ENCODE measurements at regions not wholly inside any gene's neighbourhood (a gene's known extent, or its start where the extent isn't known, plus 50 kb on each side); places are given as distances from the start of the nearest gene placed in this dataset.

DNA sequence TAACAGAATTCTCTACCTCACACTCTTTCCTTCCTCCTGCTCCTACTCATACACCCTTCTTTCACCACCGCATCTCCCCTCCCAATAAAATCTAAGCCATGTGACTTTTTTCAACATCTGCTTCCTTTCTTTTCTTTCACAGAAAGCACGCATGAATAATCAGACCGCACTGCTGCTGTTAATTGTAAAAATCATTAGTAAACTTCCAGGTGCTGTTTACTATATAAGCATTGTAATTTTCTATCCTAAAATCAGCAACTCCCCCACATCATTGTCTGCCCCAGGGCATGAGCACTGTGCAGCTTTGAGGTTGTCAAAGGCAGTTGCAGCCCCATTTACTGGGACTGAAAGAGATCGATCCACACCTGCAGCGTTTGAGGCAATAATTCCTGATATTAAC lies 782.6 kb upstream of the ID2 start:
- no peaks in the 10 kb centered on the region for H3K4me1 ChIP-seq (ENCODE audit: control insufficient read depth in 2 of 2, insufficient read depth in 2 of 2, low read length in 2 of 2)
- H3K27ac ChIP-seq (ENCODE audit: low read depth in 2 of 2, low read length in 2 of 2), result no peak overlapping the region
- no peaks in the 10 kb centered on the region for H3K36me3 ChIP-seq (ENCODE audit: control insufficient read depth in 2 of 2, insufficient read depth in 2 of 2, low read length in 2 of 2)
- no peaks in the 10 kb centered on the region for H3K9me3 ChIP-seq (ENCODE audit: control insufficient read depth in 2 of 2, low read length in 2 of 2)
- no peaks in the 10 kb centered on the region for H3K27me3 ChIP-seq (ENCODE audit: control insufficient read depth in 2 of 2, insufficient read depth in 2 of 2, low read length in 2 of 2)
- no peak overlapping the region for H3K4me3 ChIP-seq (ENCODE audit: low read length in 2 of 2)
- H3K9ac ChIP-seq (ENCODE audit: low read depth in 1 of 2, low read length in 2 of 2), result no peak overlapping the region

DNA sequence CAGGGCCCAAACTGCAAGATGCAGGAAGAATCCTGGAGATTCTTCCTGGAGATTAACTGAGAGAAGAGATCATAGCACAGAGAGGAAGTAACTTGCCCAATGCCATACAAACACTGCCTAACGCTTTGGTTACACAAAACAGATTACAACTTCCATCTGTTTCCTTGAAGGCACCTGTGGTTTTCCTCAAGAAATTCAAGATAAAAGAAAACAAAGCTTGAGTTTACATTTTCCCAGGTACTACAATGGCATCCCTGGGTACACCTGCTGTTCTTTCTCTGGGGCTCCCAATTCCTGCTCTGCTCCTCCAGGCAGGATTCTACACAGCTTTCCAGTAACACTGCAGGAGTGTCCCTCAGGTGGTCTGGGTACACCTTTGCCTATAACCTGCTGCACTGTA lies 781.9 kb upstream of the ID2 start:
- Histone ChIP-seq H3K36me3 (ENCODE audit: control insufficient read depth in 2 of 2, insufficient read depth in 2 of 2, low read length in 2 of 2) (no peaks in the 10 kb centered on the region), H3K27me3 (ENCODE audit: control insufficient read depth in 2 of 2, insufficient read depth in 2 of 2, low read length in 2 of 2) (no peaks in the 10 kb centered on the region), H3K4me1 (ENCODE audit: control insufficient read depth in 2 of 2, insufficient read depth in 2 of 2, low read length in 2 of 2) (no peaks in the 10 kb centered on the region), H3K9me3 (ENCODE audit: control insufficient read depth in 2 of 2, low read length in 2 of 2) (no peaks in the 10 kb centered on the region), H3K4me3 (ENCODE audit: low read length in 2 of 2) (no peak overlapping the region), H3K27ac (ENCODE audit: low read depth in 2 of 2, low read length in 2 of 2) (no peak overlapping the region), H3K9ac (ENCODE audit: low read depth in 1 of 2, low read length in 2 of 2) (no peak overlapping the region)

DNA sequence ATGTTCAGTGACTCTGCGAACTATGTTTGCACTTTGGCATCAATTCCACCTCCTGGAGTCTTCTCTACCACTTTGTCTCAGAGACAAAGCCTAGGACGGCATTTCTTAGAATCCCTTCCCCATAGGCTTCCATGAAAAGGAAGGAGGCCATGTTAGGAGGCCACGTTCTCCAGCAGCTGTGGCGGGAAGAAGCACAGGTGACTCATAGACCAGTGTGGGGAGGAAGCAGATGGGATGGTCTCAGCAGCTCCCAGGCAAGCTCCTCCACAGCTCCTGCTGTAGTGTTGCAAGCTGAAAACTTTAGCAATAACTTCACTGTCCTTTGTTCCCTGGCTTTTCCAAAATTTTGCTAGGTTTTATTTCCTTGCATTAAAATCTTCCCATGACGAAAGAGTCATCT lies 781.3 kb upstream of the ID2 start:
- no peaks in the 10 kb centered on the region for H3K9me3 ChIP-seq (ENCODE audit: control insufficient read depth in 2 of 2, low read length in 2 of 2)
- H3K9ac ChIP-seq (ENCODE audit: low read depth in 1 of 2, low read length in 2 of 2), result no peak overlapping the region
- no peaks in the 10 kb centered on the region for H3K4me1 ChIP-seq (ENCODE audit: control insufficient read depth in 2 of 2, insufficient read depth in 2 of 2, low read length in 2 of 2)
- H3K27me3 ChIP-seq (ENCODE audit: control insufficient read depth in 2 of 2, insufficient read depth in 2 of 2, low read length in 2 of 2), result no peaks in the 10 kb centered on the region
- H3K4me3 ChIP-seq (ENCODE audit: low read length in 2 of 2), result no peak overlapping the region
- H3K36me3 ChIP-seq (ENCODE audit: control insufficient read depth in 2 of 2, insufficient read depth in 2 of 2, low read length in 2 of 2), result no peaks in the 10 kb centered on the region
- H3K27ac ChIP-seq (ENCODE audit: low read depth in 2 of 2, low read length in 2 of 2), result no peak overlapping the region

DNA sequence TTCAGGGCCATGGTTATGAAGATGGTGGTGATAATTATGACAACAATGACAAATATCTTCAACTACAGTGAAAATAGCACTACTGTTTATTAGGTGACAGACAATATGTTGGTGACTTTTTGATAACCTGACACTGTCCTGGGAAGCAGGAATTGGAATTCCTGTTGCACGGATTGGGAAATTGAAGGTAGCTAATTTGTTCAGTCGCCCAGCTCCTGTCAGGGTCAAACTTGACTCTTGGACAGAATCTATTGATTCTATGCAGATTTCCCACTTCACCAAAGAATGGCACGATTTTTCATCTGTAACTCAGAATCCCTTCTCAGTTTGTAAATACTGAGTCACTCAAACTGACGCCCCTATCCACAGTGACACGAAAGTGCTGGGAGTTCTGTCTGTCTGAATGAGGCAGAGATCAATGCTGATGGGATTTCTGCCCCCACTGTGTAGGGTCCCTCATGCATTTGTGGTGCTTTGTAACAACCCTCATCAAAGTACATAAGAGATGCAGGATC lies 779.5 kb upstream of the ID2 start:
- no peaks in the 10 kb centered on the region for H3K36me3 ChIP-seq (ENCODE audit: control insufficient read depth in 2 of 2, insufficient read depth in 2 of 2, low read length in 2 of 2)
- H3K27me3 ChIP-seq (ENCODE audit: control insufficient read depth in 2 of 2, insufficient read depth in 2 of 2, low read length in 2 of 2), result no peaks in the 10 kb centered on the region

DNA sequence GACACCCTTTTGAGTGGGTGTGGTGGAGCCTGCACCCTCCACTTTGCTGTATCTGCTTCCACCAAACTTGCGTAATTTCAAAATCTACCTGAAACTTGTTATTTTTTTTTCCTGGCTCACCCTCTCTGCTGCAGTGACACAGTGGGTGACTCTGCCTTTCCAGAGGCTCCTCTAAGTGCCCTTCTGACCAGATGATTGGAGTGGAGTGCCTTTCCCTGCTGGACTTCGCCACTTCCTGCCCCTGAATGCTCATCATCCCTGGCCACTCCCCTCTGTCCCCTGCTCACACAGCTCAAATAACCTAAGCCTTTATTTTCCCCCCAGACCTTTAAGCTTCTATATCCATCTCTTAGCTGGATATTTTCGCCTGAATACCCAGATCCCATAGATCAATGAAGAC lies 777.5 kb upstream of the ID2 start:
- Histone ChIP-seq H3K9ac (ENCODE audit: low read depth in 1 of 2, low read length in 2 of 2) (no peak overlapping the region), H3K27me3 (ENCODE audit: control insufficient read depth in 2 of 2, insufficient read depth in 2 of 2, low read length in 2 of 2) (no peaks in the 10 kb centered on the region), H3K27ac (ENCODE audit: low read depth in 2 of 2, low read length in 2 of 2) (no peak overlapping the region), H3K4me1 (ENCODE audit: control insufficient read depth in 2 of 2, insufficient read depth in 2 of 2, low read length in 2 of 2) (no peaks in the 10 kb centered on the region), H3K36me3 (ENCODE audit: control insufficient read depth in 2 of 2, insufficient read depth in 2 of 2, low read length in 2 of 2) (no peaks in the 10 kb centered on the region), H3K9me3 (ENCODE audit: control insufficient read depth in 2 of 2, low read length in 2 of 2) (no peaks in the 10 kb centered on the region), H3K4me3 (ENCODE audit: low read length in 2 of 2) (no peak overlapping the region)

More for the DNA sequence above, 779.5 kb upstream of the ID2 start:
- Histone ChIP-seq H3K4me3 (ENCODE audit: low read length in 2 of 2) (no peak overlapping the region), H3K4me1 (ENCODE audit: control insufficient read depth in 2 of 2, insufficient read depth in 2 of 2, low read length in 2 of 2) (no peaks in the 10 kb centered on the region), H3K9me3 (ENCODE audit: control insufficient read depth in 2 of 2, low read length in 2 of 2) (no peaks in the 10 kb centered on the region), H3K27ac (ENCODE audit: low read depth in 2 of 2, low read length in 2 of 2) (no peak overlapping the region), H3K9ac (ENCODE audit: low read depth in 1 of 2, low read length in 2 of 2) (no peak overlapping the region)

DNA sequence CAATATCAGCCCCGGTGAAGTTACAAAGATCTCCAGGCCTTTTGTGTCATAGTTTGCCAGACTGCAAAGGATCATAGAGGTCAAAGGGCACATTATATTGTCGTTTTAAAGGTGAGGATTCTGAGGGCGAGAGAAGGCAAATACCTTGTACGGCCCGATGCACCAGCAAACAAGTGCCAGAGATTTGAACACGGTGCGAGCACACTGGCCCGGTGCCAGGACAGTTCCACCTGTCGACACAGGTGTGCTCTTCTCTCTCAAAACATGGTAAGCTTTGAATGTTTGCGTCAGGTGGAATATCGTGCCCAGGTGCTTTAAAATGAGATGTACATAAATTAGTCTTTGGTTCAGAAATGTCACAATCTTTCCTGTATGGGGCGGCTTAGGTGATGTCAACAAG lies 776.1 kb upstream of the ID2 start:
- no peak overlapping the region for H3K9ac ChIP-seq (ENCODE audit: low read depth in 1 of 2, low read length in 2 of 2)
- H3K36me3 ChIP-seq (ENCODE audit: control insufficient read depth in 2 of 2, insufficient read depth in 2 of 2, low read length in 2 of 2), result no peaks in the 10 kb centered on the region
- H3K4me3 ChIP-seq (ENCODE audit: low read length in 2 of 2), result no peak overlapping the region
- H3K9me3 ChIP-seq (ENCODE audit: control insufficient read depth in 2 of 2, low read length in 2 of 2), result no peaks in the 10 kb centered on the region
- H3K27me3 ChIP-seq (ENCODE audit: control insufficient read depth in 2 of 2, insufficient read depth in 2 of 2, low read length in 2 of 2), result no peaks in the 10 kb centered on the region
- H3K27ac ChIP-seq (ENCODE audit: low read depth in 2 of 2, low read length in 2 of 2), result no peak overlapping the region
- H3K4me1 ChIP-seq (ENCODE audit: control insufficient read depth in 2 of 2, insufficient read depth in 2 of 2, low read length in 2 of 2), result no peaks in the 10 kb centered on the region

DNA sequence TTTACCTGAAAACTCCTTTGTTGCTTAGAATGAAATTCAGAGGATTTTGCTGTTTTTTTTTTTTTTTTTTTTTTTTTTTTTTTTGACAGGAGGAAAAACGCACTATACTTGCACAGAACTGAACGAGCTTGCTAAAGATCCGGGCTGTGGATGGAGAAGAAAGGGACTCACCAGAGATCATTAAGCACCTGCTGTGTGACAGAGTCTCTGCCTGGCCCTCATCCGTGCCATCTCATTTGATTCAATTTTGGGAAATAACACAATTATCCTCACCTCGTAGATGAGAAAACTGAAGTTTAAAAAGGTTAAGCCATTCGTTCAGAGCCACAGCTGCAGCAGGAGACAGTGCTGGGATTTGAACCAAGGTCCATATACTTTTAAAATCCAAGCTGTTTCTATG lies 775.4 kb upstream of the ID2 start:
- H3K27ac ChIP-seq (ENCODE audit: low read depth in 2 of 2, low read length in 2 of 2), result no peak overlapping the region
- no peaks in the 10 kb centered on the region for H3K9me3 ChIP-seq (ENCODE audit: control insufficient read depth in 2 of 2, low read length in 2 of 2)
- H3K27me3 ChIP-seq (ENCODE audit: control insufficient read depth in 2 of 2, insufficient read depth in 2 of 2, low read length in 2 of 2), result no peaks in the 10 kb centered on the region
- no peak overlapping the region for H3K9ac ChIP-seq (ENCODE audit: low read depth in 1 of 2, low read length in 2 of 2)
- H3K36me3 ChIP-seq (ENCODE audit: control insufficient read depth in 2 of 2, insufficient read depth in 2 of 2, low read length in 2 of 2), result no peaks in the 10 kb centered on the region
- no peak overlapping the region for H3K4me3 ChIP-seq (ENCODE audit: low read length in 2 of 2)
- H3K4me1 ChIP-seq (ENCODE audit: control insufficient read depth in 2 of 2, insufficient read depth in 2 of 2, low read length in 2 of 2), result no peaks in the 10 kb centered on the region

DNA sequence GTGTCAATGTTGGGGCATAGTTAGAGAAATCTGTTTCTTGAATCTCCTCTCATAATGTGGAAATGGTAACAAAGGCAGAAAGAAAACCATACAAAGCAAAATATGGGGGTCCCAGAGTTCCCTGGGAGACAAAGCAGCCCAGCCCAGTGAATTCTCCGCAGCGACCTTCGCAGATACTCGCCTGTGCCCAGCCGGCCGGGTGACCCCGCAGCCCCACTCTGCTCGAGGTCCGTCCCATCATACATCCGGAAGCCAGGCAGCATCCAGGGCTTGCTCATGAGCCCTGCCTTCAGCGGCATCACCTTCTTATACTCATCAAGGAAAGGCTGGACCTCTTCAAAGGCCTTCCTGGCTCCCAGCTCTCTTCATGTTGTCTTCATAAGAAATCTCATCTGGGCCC lies 774.8 kb upstream of the ID2 start:
- no peak overlapping the region for H3K4me3 ChIP-seq (ENCODE audit: low read length in 2 of 2)
- no peaks in the 10 kb centered on the region for H3K9me3 ChIP-seq (ENCODE audit: control insufficient read depth in 2 of 2, low read length in 2 of 2)
- H3K36me3 ChIP-seq (ENCODE audit: control insufficient read depth in 2 of 2, insufficient read depth in 2 of 2, low read length in 2 of 2), result no peaks in the 10 kb centered on the region
- no peak overlapping the region for H3K27ac ChIP-seq (ENCODE audit: low read depth in 2 of 2, low read length in 2 of 2)
- H3K27me3 ChIP-seq (ENCODE audit: control insufficient read depth in 2 of 2, insufficient read depth in 2 of 2, low read length in 2 of 2), result no peaks in the 10 kb centered on the region
- H3K4me1 ChIP-seq (ENCODE audit: control insufficient read depth in 2 of 2, insufficient read depth in 2 of 2, low read length in 2 of 2), result no peaks in the 10 kb centered on the region
- no peak overlapping the region for H3K9ac ChIP-seq (ENCODE audit: low read depth in 1 of 2, low read length in 2 of 2)

DNA sequence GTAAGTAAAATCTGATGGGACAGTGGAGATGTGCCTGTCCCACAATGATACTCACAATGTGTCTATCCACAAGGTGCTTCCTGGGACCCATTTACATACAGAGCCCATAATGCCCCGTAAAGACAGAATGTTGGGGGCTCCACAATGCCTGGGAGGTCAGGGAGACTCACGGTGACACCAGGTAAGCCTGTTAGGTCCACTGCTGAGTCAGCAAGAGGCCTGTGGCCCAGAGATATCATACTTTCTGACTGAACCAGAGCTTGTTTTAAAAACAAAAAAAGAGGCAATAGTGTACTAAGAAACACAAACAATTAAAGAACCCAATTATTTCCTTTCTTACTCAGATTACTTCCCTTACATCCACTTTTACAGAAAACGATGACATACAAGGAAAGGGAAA lies 771.1 kb upstream of the ID2 start:
- Histone ChIP-seq H3K9ac (ENCODE audit: low read depth in 1 of 2, low read length in 2 of 2) (no peak overlapping the region), H3K4me3 (ENCODE audit: low read length in 2 of 2) (no peak overlapping the region), H3K27ac (ENCODE audit: low read depth in 2 of 2, low read length in 2 of 2) (no peak overlapping the region), H3K36me3 (ENCODE audit: control insufficient read depth in 2 of 2, insufficient read depth in 2 of 2, low read length in 2 of 2) (no peaks in the 10 kb centered on the region), H3K27me3 (ENCODE audit: control insufficient read depth in 2 of 2, insufficient read depth in 2 of 2, low read length in 2 of 2) (no peaks in the 10 kb centered on the region), H3K4me1 (ENCODE audit: control insufficient read depth in 2 of 2, insufficient read depth in 2 of 2, low read length in 2 of 2) (no peaks in the 10 kb centered on the region), H3K9me3 (ENCODE audit: control insufficient read depth in 2 of 2, low read length in 2 of 2) (no peaks in the 10 kb centered on the region)

DNA sequence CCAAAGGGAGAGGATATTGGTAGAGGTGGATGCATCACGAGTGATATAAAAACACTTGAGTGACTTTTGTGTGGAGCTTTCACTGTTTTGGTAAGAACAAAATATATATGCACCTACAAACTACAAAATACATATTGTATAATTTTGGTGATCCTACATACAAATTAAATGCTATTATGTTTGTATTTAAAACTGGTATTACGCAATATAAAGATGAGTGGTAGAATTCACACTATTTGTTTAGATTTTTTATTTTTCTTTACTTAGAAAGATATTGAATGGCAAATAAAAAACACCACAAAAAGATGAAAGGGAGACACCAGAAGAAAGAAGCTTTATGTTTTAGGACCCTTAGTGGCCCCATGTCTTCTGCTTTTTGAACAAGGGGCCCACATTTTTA lies 770.7 kb upstream of the ID2 start:
- no peak overlapping the region for H3K27ac ChIP-seq (ENCODE audit: low read depth in 2 of 2, low read length in 2 of 2)
- H3K27me3 ChIP-seq (ENCODE audit: control insufficient read depth in 2 of 2, insufficient read depth in 2 of 2, low read length in 2 of 2), result no peaks in the 10 kb centered on the region
- H3K9me3 ChIP-seq (ENCODE audit: control insufficient read depth in 2 of 2, low read length in 2 of 2), result no peaks in the 10 kb centered on the region
- H3K4me3 ChIP-seq (ENCODE audit: low read length in 2 of 2), result no peak overlapping the region
- H3K9ac ChIP-seq (ENCODE audit: low read depth in 1 of 2, low read length in 2 of 2), result no peak overlapping the region
- H3K4me1 ChIP-seq (ENCODE audit: control insufficient read depth in 2 of 2, insufficient read depth in 2 of 2, low read length in 2 of 2), result no peaks in the 10 kb centered on the region
- no peaks in the 10 kb centered on the region for H3K36me3 ChIP-seq (ENCODE audit: control insufficient read depth in 2 of 2, insufficient read depth in 2 of 2, low read length in 2 of 2)

DNA sequence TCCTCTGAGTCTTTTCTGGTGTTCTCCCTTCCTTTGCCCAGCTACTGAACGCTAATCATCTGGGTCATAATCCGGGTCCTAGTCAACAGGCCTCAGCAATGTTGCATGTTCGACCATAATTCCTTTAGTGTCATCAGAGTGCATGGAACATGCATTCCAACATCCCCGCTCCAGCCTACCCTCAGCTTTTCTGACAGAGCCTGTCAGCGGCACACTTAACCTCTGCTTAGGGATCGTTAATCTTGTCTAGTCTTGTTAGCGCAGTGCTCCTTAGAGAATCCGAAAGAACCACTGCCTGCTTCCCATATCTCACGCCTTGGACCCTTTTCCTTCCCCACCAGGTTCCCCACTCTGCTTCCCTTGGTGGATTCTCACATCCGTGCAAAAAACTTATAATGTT lies 767.9 kb upstream of the ID2 start:
- Histone ChIP-seq H3K9ac (ENCODE audit: low read depth in 1 of 2, low read length in 2 of 2) (no peak overlapping the region), H3K9me3 (ENCODE audit: control insufficient read depth in 2 of 2, low read length in 2 of 2) (no peaks in the 10 kb centered on the region), H3K4me3 (ENCODE audit: low read length in 2 of 2) (no peak overlapping the region), H3K27ac (ENCODE audit: low read depth in 2 of 2, low read length in 2 of 2) (no peak overlapping the region), H3K36me3 (ENCODE audit: control insufficient read depth in 2 of 2, insufficient read depth in 2 of 2, low read length in 2 of 2) (no peaks in the 10 kb centered on the region), H3K4me1 (ENCODE audit: control insufficient read depth in 2 of 2, insufficient read depth in 2 of 2, low read length in 2 of 2) (no peaks in the 10 kb centered on the region), H3K27me3 (ENCODE audit: control insufficient read depth in 2 of 2, insufficient read depth in 2 of 2, low read length in 2 of 2) (no peaks in the 10 kb centered on the region)
